Psoas muscle (tissue), 7 donors: ENCODE measurements at regions not wholly inside any gene's neighbourhood (a gene's known extent, or its start where the extent isn't known, plus 50 kb on each side); places are given as distances from the start of the nearest gene placed in this dataset.

Source experiments
- ATAC-seq, 4 donors: fragments of 200-7000 bp; cut with Tn5 transposase; one replicate each; pipeline ENCODE4 v1.9.1; 2020; ENCODE audit warnings: moderate library complexity in 3 of 4, mild to moderate bottlenecking in 2 of 4
- DNase-seq, 2 donors: peaks; one replicate each; pipeline ENCODE4 v3.0.0-alpha.2; 2020
- H3K27ac ChIP-seq: fragments of 200-600 bp; one replicate; pipeline ENCODE4 v1.8.0; 2022
- H3K27me3 ChIP-seq, 3 donors: fragments of 200-600 bp in 1 of 3; one replicate each; pipeline versions ENCODE4 v1.6.1 to v1.8.0; 2013 to 2022; ENCODE audit warnings: low read length in 2 of 3, mild to moderate bottlenecking in 2 of 3, moderate library complexity in 1 of 3; ENCODE audit not compliant: insufficient read depth in 3 of 3
- H3K36me3 ChIP-seq, 2 donors: fragments of 200-600 bp in 1 of 2; one replicate each; pipeline versions ENCODE4 v1.6.1 to v1.8.0; 2013 to 2022; ENCODE audit warnings: low read depth in 1 of 2, mild to moderate bottlenecking in 1 of 2, moderate library complexity in 1 of 2; ENCODE audit not compliant: insufficient read depth in 1 of 2
- H3K4me1 ChIP-seq: fragments of 200-600 bp; one replicate; pipeline ENCODE4 v1.8.0; 2022
- H3K4me3 ChIP-seq: fragments of 200-600 bp; one replicate; pipeline ENCODE4 v1.8.0; 2022; ENCODE audit warnings: mild to moderate bottlenecking
- H3K9me3 ChIP-seq: fragments of 200-600 bp; one replicate; pipeline ENCODE4 v1.8.0; 2022
- CTCF ChIP-seq: fragments of 200-600 bp; IDR thresholded peaks from one replicate; pipeline ENCODE4 v1.8.0; 2022; ENCODE audit warnings: antibody characterized with exemption
- WGBS, 3 donors: extraction: QIAGEN DNeasy Blood & Tissue Kit; methylation state at CpG; one replicate each; pipeline versions ENCODE4 v1.1.6 to v1.1.7; 2013; 5-methylcytosine and 5-hydroxymethylcytosine counted together
- intact Hi-C, 2 donors: fragments of 100-400 bp; cut with DNase I; formaldehyde crosslinking; loops; one replicate each; pipeline versions ENCODE4 v1.11.0 to v1.14.2; 2022
- donor health status: healthy with polysubstance abuse.
- donor health status: DM: no; HTN: no; CAD: no; lungs with moderate emphysema.
- donor health status: Bipolar disorder and iron deficiency.
- donor health status: healthy.
- donor health status: DM: yes; HTN: yes; CAD: no.
- donor health status: DM: no; HTN: no; CAD: no.
- donor health status: DM: yes; HTN: yes; CAD: no.

DNA sequence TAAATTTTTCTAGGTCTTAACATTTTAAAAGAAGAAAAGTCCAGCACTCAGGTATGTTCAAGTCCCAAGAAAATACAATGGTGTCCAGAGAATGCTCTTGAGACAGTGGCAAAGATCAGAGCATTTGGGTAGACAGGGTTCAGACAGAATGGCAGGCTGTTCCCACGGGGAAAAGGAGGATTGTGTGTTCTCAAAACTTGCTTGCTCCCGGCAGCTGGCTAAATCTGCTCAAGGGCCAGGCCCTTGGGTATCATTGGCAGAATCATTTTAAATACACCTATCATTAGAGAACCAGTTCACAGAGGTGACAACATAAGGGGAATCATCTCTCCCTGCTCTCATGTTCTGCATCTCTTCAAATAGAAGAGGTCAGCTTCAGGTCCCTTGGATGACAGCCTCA is 456.3 kb downstream of the DTHD1 start:
- TF ChIP-seq CTCF = no peak
- intact Hi-C loops = no loop called here
- Histone ChIP-seq H3K27ac (no peak overlapping the region), H3K27me3 (no peaks in the 10 kb centered on the region), H3K36me3 (no peaks in the 10 kb centered on the region), H3K4me3 (no peak overlapping the region), H3K4me1 (no peaks in the 10 kb centered on the region), H3K9me3 (no peaks in the 10 kb centered on the region)
- WGBS, 3 donors = 48 to 62% (median 48%) methylated on average over 2 of the region's 2 CpGs
- no peak for ATAC-seq
- DNase-seq = no peak

GRCh38 chr4:36740796-36741310 is 459.4 kb downstream of the DTHD1 start:
- Histone ChIP-seq H3K4me1 (no peaks in the 10 kb centered on the region), H3K36me3 (no peaks in the 10 kb centered on the region), H3K27me3 (no peaks in the 10 kb centered on the region), H3K4me3 (no peak overlapping the region), H3K27ac (no peak overlapping the region), H3K9me3 (no peaks in the 10 kb centered on the region)
- DNase-seq (no peak), ATAC-seq (no peak)
- WGBS, 3 donors = 44 to 52% (median 52%) methylated on average over 6 of the region's 6 CpGs
- TF ChIP-seq CTCF = no peak
- intact Hi-C loops = no loop called here

- Histone ChIP-seq H3K4me3 (no peak overlapping the region), H3K9me3 (no peaks in the 10 kb centered on the region), H3K27ac (no peak overlapping the region), H3K36me3 (no peaks in the 10 kb centered on the region), H3K27me3 (no peaks in the 10 kb centered on the region), H3K4me1 (no peaks in the 10 kb centered on the region)
- intact Hi-C loops = no loop called here
- TF ChIP-seq CTCF = no peak
- DNase-seq (peak in 1 of 2 donors; percentile 32), ATAC-seq (no peak)
- 74 to 85% (median 80%) methylated on average over 15 to 16 of the region's 16 CpGs for WGBS, 3 donors
Measured at GRCh38 chr4:36747277-36748129, 466.1 kb downstream of the DTHD1 start.

GRCh38 chr4:36753048-36753447 is 471.6 kb downstream of the DTHD1 start:
- no peaks in the 10 kb centered on the region for H3K9me3 ChIP-seq
- H3K4me1 ChIP-seq = no peaks in the 10 kb centered on the region
- no peaks in the 10 kb centered on the region for H3K27me3 ChIP-seq
- no peak overlapping the region for H3K27ac ChIP-seq
- WGBS, 3 donors = 90 to 95% (median 90%) methylated on average over 3 of the region's 3 CpGs
- no peak for TF ChIP-seq CTCF
- no peaks in the 10 kb centered on the region for H3K36me3 ChIP-seq
- H3K4me3 ChIP-seq = no peak overlapping the region
- ATAC-seq (no peak), DNase-seq (no peak)
- intact Hi-C loops = no loop called here
